Natural killer cell treated with Interleukin-12 subunit alpha and Interleukin-12 subunit beta and Interleukin-15 and Interleukin-18, amount 100 ng/mL, for 72 hours (primary cell): ENCODE measurements at regions not wholly inside any gene's neighbourhood (a gene's known extent, or its start where the extent isn't known, plus 50 kb on each side); places are given as distances from the start of the nearest gene placed in this dataset.

Experiments used
- ATAC-seq, 2 donors: fragments of 150-1000 bp; cut with Tn5 transposase in 1 of 2; sonication (Bioruptor Pico), chemical (Tn5 transposase) in 1 of 2; 2 replicates each; pipeline ENCODE4 v1.10.0; 2021
- DNase-seq: peaks from one replicate; pipeline ENCODE4 v3.0.0; 2022; ENCODE audit warnings: low spot score
- H3K27ac Mint-ChIP-seq, 2 donors: 1 replicate in 1 of 2; 2 replicates in 1 of 2; pipeline ENCODE4 v1.8.0; 2022; ENCODE audit warnings: mixed read lengths in 2 of 2, mild to moderate bottlenecking in 1 of 2, moderate library complexity in 1 of 2
- H3K27me3 Mint-ChIP-seq, 2 donors: 1 replicate in 1 of 2; 2 replicates in 1 of 2; pipeline ENCODE4 v1.8.0; 2022; ENCODE audit warnings: mixed read lengths in 2 of 2
- H3K36me3 Mint-ChIP-seq: one replicate; pipeline ENCODE4 v1.8.0; 2022; ENCODE audit warnings: mixed read lengths
- H3K4me1 Mint-ChIP-seq, 2 donors: 1 replicate in 1 of 2; 2 replicates in 1 of 2; pipeline ENCODE4 v1.8.0; 2022; ENCODE audit warnings: low read depth in 2 of 2, mixed read lengths in 2 of 2, mild to moderate bottlenecking in 1 of 2
- H3K4me3 Mint-ChIP-seq: one replicate; pipeline ENCODE4 v1.8.0; 2022; ENCODE audit warnings: mixed read lengths
- H3K9me3 Mint-ChIP-seq: 2 replicates; pipeline ENCODE4 v1.8.0; 2022; ENCODE audit warnings: mixed read lengths

GRCh38 chr4:81538716-81539427 lies 67.2 kb upstream of the RASGEF1B start:
- Mint-ChIP-seq H3K36me3 (peaks cover 13% of the 10 kb centered on the region), H3K9me3 (peaks cover 10% of the 10 kb centered on the region), H3K27me3 (no peaks in the 10 kb centered on the region), H3K27ac (peak overlapping the region in 1 of 2 donors; percentile 38), H3K4me1 (peaks cover 0 to 6% of the 10 kb centered on the region in 2 donors), H3K4me3 (no peak overlapping the region)
- no peak for ATAC-seq
- DNase-seq, result no peak

GRCh38 chr4:81531410-81531809 lies 59.7 kb upstream of the RASGEF1B start:
- ATAC-seq, result no peak
- H3K9me3 Mint-ChIP-seq, result no peaks in the 10 kb centered on the region
- peaks cover 3% of the 10 kb centered on the region for H3K36me3 Mint-ChIP-seq
- DNase-seq, result no peak
- no peak overlapping the region for H3K27ac Mint-ChIP-seq
- H3K27me3 Mint-ChIP-seq, result no peaks in the 10 kb centered on the region
- H3K4me3 Mint-ChIP-seq, result no peak overlapping the region
- H3K4me1 Mint-ChIP-seq, result peaks cover 6 to 7% of the 10 kb centered on the region in 2 donors

DNA sequence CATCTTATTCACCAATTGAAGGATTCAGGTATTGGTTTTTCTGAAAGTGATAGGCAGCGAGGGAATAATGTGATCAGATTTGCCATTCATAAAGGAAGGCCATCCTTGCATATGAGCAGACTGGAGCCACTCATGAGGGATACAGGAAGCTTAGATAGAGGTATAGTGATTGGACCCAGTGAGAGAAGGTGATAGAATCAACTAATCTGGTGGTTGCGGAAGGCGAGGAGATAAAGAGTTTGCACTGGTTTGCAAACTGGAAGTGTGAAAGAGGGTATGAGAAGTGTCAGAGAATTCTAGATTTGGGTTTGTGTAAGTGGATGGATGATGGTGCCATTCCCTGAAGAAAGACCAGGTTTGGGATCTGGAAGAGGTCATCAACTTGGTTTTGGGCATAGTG lies 57.3 kb upstream of the RASGEF1B start:
- peak overlapping the region in 1 of 2 donors; percentile 20 for H3K27ac Mint-ChIP-seq
- H3K9me3 Mint-ChIP-seq, result no peaks in the 10 kb centered on the region
- peaks cover 9% of the 10 kb centered on the region for H3K36me3 Mint-ChIP-seq

DNA sequence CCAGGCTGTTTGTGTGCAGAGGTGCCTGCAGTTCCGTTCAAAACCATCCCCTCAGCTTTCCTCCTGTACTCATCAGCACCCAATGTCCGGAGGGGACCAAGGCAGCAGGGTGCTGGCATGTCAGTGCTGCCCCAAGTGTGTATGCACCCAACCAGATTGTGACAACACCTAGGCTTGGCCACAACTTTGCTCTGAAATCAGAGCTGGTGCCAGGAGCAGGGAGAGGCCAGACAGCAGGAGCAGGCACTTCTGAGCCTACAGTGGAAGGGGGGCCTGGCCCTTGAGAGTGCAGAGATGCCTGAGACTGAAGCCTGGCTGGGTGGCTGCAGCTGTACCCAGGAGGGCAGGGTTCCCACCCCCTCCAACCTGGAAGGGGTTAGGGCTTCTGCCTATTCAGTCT lies 56.5 kb upstream of the RASGEF1B start:
- Mint-ChIP-seq H3K4me1 (peaks cover 6 to 7% of the 10 kb centered on the region in 2 donors), H3K36me3 (peaks cover 9% of the 10 kb centered on the region), H3K4me3 (no peak overlapping the region), H3K27me3 (peaks cover 0 to 8% of the 10 kb centered on the region in 2 donors), H3K27ac (no peak overlapping the region), H3K9me3 (no peaks in the 10 kb centered on the region)
- DNase-seq (no peak), ATAC-seq (peak in 1 of 2 donors; percentile 36)

More for the DNA sequence above, 57.3 kb upstream of the RASGEF1B start:
- DNase-seq, result no peak
- Mint-ChIP-seq H3K4me3 (no peak overlapping the region), H3K27me3 (peaks cover 0 to 8% of the 10 kb centered on the region in 2 donors), H3K4me1 (peaks cover 6 to 7% of the 10 kb centered on the region in 2 donors)
- no peak for ATAC-seq

DNA sequence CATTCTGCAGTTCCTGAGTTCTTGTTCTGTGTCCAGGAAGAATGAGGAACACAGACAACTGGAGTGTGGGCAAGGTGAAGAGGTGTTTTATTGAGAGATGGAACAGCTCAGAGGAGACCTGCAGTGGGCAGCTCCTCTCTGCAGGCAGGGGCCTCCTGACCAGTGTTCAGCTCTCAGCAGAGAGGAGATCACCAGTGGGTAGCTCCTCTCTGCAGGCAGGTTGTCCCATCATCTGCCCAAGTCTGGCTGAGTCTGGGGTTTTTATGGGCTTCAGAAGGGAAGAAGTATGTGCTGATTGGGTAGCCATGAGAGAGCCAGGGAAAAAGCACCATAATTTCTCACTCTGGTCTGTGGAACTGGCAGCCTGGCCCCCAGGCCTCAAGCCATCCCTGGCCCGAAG lies 56.0 kb upstream of the RASGEF1B start:
- Mint-ChIP-seq H3K27ac (no peak overlapping the region), H3K36me3 (peaks cover 9% of the 10 kb centered on the region)
- no peak for ATAC-seq

DNA sequence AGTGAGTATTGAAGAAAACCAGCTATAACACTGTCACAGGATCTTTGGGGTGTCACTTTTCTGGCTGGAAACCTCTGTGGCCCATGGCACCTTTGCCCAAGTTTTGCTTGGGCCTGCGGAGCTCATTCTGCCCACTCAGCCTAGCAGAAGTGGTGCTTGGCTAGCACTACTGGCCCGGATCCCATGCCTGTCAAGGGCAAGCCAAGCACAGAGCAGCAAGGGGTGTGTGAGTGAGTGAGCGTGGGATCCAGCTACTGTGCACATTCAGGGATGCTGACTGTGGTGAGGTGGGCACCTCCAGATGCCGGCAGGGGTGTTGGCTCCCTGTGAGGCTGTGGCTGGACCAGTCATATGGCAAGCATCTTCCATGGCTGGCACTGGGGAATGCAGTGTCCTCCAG lies 55.4 kb upstream of the RASGEF1B start:
- Mint-ChIP-seq H3K36me3 (peaks cover 9% of the 10 kb centered on the region), H3K4me1 (peaks cover 6 to 7% of the 10 kb centered on the region in 2 donors), H3K27ac (no peak overlapping the region), H3K4me3 (no peak overlapping the region), H3K27me3 (peaks cover 0 to 8% of the 10 kb centered on the region in 2 donors), H3K9me3 (no peaks in the 10 kb centered on the region)
- no peak for ATAC-seq
- DNase-seq, result no peak

More for the DNA sequence above, 56.0 kb upstream of the RASGEF1B start:
- Mint-ChIP-seq H3K9me3 (no peaks in the 10 kb centered on the region), H3K4me3 (no peak overlapping the region), H3K27me3 (peaks cover 0 to 8% of the 10 kb centered on the region in 2 donors), H3K4me1 (peaks cover 6 to 7% of the 10 kb centered on the region in 2 donors)
- DNase-seq, result no peak

DNA sequence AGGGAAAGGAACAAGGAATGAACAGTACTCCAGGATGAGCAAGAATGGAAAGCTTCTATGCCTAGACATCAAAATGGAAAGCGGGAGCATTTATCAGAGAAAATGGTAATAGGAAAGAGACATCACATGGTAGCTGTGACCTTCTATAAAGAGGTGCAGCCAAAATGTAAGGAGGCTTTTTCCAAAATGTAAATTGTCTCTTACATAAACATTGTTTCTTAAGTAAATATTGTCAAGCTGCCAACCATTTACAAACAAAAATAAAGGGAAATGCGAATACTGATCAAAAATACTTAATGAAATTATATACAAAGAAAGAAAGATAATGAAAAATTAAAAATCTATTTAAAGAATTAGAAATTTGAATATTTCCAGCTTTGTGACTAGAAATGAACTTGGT lies 55.0 kb upstream of the RASGEF1B start:
- peaks cover 9% of the 10 kb centered on the region for H3K36me3 Mint-ChIP-seq
- H3K4me3 Mint-ChIP-seq, result no peak overlapping the region
- H3K9me3 Mint-ChIP-seq, result no peaks in the 10 kb centered on the region
- no peak overlapping the region for H3K27ac Mint-ChIP-seq
- H3K4me1 Mint-ChIP-seq, result peaks cover 6 to 7% of the 10 kb centered on the region in 2 donors
- peaks cover 0 to 8% of the 10 kb centered on the region in 2 donors for H3K27me3 Mint-ChIP-seq
- no peak for DNase-seq
- no peak for ATAC-seq

- H3K27me3 Mint-ChIP-seq, result peaks cover 0 to 8% of the 10 kb centered on the region in 2 donors
- H3K4me3 Mint-ChIP-seq, result no peak overlapping the region
- H3K4me1 Mint-ChIP-seq, result peaks cover 1 to 2% of the 10 kb centered on the region in 2 donors
- no peaks in the 10 kb centered on the region for H3K9me3 Mint-ChIP-seq
- no peak overlapping the region for H3K27ac Mint-ChIP-seq
- no peak for DNase-seq
- ATAC-seq, result no peak
- peaks cover 9% of the 10 kb centered on the region for H3K36me3 Mint-ChIP-seq
Measured at GRCh38 chr4:81523672-81524327, 52.1 kb upstream of the RASGEF1B start.

- H3K36me3 Mint-ChIP-seq, result peaks cover 9% of the 10 kb centered on the region
- no peak for ATAC-seq
- no peak overlapping the region for H3K4me3 Mint-ChIP-seq
- peaks cover 0 to 8% of the 10 kb centered on the region in 2 donors for H3K27me3 Mint-ChIP-seq
- peak overlapping the region in 1 of 2 donors; percentile 24 for H3K27ac Mint-ChIP-seq
- no peak for DNase-seq
- no peaks in the 10 kb centered on the region for H3K4me1 Mint-ChIP-seq
- H3K9me3 Mint-ChIP-seq, result no peaks in the 10 kb centered on the region
Measured at GRCh38 chr4:81522711-81523110, 51.0 kb upstream of the RASGEF1B start.

DNA sequence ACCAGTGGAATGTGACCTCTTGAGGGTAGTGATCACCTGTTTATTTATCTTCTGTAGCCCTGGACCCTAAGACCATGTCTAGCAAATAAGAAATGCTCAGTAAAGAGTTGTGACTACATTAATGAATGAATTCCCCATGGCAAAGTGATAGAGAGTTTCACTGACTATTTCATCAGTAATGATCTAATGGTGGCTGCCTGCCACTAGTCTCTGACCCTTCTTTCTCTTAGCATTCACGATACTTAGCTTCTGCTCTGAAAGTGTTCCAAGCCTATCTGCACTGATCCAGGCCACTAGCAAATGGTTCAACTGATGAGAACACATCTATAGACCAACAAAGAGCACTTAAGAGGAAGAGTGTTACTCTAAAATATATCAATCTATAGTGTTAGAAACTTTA lies 50.0 kb upstream of the RASGEF1B start:
- ATAC-seq (no peak), DNase-seq (no peak)
- Mint-ChIP-seq H3K4me3 (no peak overlapping the region), H3K9me3 (no peaks in the 10 kb centered on the region), H3K27ac (no peak overlapping the region), H3K4me1 (no peaks in the 10 kb centered on the region), H3K36me3 (peaks cover 13% of the 10 kb centered on the region), H3K27me3 (peaks cover 0 to 8% of the 10 kb centered on the region in 2 donors)
